SK-N-SH treated with all-trans-retinoic acid at 6 μM for 48 hours (cell line): ENCODE measurements at regions not wholly inside any gene's neighbourhood (a gene's known extent, or its start where the extent isn't known, plus 50 kb on each side); places are given as distances from the start of the nearest gene placed in this dataset.

Experiments
- ARNTL ChIP-seq: fragments of 450-650 bp; formaldehyde crosslinking; IDR thresholded peaks from 2 replicates; pipeline ENCODE4 v1.5.0; 2020; ENCODE audit warnings: low read depth, mild to moderate bottlenecking, moderate library complexity, borderline replicate concordance
- BACH2 ChIP-seq: fragments of 250-450 bp; sonication (Bioruptor Pico); IDR thresholded peaks from 2 replicates; pipeline ENCODE4 v1.9.0; 2021; ENCODE audit warnings: mild to moderate bottlenecking, borderline replicate concordance
- CREB5 ChIP-seq: fragments of 250-450 bp; sonication (Bioruptor Pico); IDR thresholded peaks from 2 replicates; pipeline ENCODE4 v1.5.1; 2020; ENCODE audit warnings: low read depth, mild to moderate bottlenecking, moderate library complexity
- GLIS3 ChIP-seq: fragments of 250-450 bp; sonication (Bioruptor Pico); IDR thresholded peaks from 2 replicates; pipeline ENCODE4 v1.5.0; 2020; ENCODE audit warnings: mild to moderate bottlenecking, moderate library complexity
- OSR1 ChIP-seq: fragments of 250-450 bp; sonication (Bioruptor Pico); IDR thresholded peaks from 2 replicates; pipeline ENCODE4 v1.8.0; 2022; ENCODE audit warnings: moderate library complexity, mild to moderate bottlenecking, inconsistent platforms
- TCF4 ChIP-seq: fragments of 250-450 bp; sonication (Bioruptor Pico); IDR thresholded peaks from 2 replicates; pipeline ENCODE4 v1.8.0; 2021; ENCODE audit warnings: mild to moderate bottlenecking, moderate library complexity, borderline replicate concordance
- ZFP3 ChIP-seq: fragments of 250-450 bp; sonication (Bioruptor Pico); IDR thresholded peaks from 2 replicates; pipeline ENCODE4 v1.5.0; 2020; ENCODE audit warnings: mild to moderate bottlenecking, moderate library complexity
- ZFP30 ChIP-seq: fragments of 450-650 bp; formaldehyde crosslinking; IDR thresholded peaks from 2 replicates; pipeline ENCODE4 v1.5.0; 2022; ENCODE audit warnings: mild to moderate bottlenecking, moderate library complexity
- TF ChIP-seq, protein P1 (sequence below): fragments of 250-450 bp; sonication (Bioruptor Pico); IDR thresholded peaks from 2 replicates; pipeline ENCODE4 v1.8.0; 2021; ENCODE audit warnings: low read depth, mild to moderate bottlenecking, moderate library complexity, borderline replicate concordance
- TF ChIP-seq, protein P2 (sequence below): fragments of 250-450 bp; sonication (Bioruptor Pico); IDR thresholded peaks from 2 replicates; pipeline ENCODE4 v1.8.0; 2020; ENCODE audit warnings: mild to moderate bottlenecking, moderate library complexity, borderline replicate concordance

GRCh38 chr3:145639875-145640274, 521.1 kb downstream of the PLOD2 start:
- TF ChIP-seq OSR1 (CRISPR knock-in tag) (no peak), GLIS3 (CRISPR knock-in tag) (no peak), TCF4 (CRISPR knock-in tag) (no peak), ZFP30 (CRISPR knock-in tag) (no peak), ZFP3 (no peak), CREB5 (CRISPR knock-in tag) (no peak), ARNTL (no peak), BACH2 (CRISPR knock-in tag) (no peak)
- TF ChIP-seq, protein P1, sequence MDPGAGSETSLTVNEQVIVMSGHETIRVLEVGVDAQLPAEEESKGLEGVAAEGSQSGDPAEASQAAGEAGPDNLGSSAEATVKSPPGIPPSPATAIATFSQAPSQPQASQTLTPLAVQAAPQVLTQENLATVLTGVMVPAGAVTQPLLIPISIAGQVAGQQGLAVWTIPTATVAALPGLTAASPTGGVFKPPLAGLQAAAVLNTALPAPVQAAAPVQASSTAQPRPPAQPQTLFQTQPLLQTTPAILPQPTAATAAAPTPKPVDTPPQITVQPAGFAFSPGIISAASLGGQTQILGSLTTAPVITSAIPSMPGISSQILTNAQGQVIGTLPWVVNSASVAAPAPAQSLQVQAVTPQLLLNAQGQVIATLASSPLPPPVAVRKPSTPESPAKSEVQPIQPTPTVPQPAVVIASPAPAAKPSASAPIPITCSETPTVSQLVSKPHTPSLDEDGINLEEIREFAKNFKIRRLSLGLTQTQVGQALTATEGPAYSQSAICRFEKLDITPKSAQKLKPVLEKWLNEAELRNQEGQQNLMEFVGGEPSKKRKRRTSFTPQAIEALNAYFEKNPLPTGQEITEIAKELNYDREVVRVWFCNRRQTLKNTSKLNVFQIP: no peak
- TF ChIP-seq, protein P2, sequence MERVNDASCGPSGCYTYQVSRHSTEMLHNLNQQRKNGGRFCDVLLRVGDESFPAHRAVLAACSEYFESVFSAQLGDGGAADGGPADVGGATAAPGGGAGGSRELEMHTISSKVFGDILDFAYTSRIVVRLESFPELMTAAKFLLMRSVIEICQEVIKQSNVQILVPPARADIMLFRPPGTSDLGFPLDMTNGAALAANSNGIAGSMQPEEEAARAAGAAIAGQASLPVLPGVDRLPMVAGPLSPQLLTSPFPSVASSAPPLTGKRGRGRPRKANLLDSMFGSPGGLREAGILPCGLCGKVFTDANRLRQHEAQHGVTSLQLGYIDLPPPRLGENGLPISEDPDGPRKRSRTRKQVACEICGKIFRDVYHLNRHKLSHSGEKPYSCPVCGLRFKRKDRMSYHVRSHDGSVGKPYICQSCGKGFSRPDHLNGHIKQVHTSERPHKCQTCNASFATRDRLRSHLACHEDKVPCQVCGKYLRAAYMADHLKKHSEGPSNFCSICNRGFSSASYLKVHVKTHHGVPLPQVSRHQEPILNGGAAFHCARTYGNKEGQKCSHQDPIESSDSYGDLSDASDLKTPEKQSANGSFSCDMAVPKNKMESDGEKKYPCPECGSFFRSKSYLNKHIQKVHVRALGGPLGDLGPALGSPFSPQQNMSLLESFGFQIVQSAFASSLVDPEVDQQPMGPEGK (CRISPR knock-in tag): no peak
